GM23248 (cell line): ENCODE measurements at regions not wholly inside any gene's neighbourhood (a gene's known extent, or its start where the extent isn't known, plus 50 kb on each side); places are given as distances from the start of the nearest gene placed in this dataset.

Experiments
- EZH2 ChIP-seq: fragments of 200-600 bp; sonication (generic); IDR thresholded peaks from 2 replicates; pipeline ENCODE4 v1.6.1; 2018; ENCODE audit warnings: antibody characterized with exemption, mild to moderate bottlenecking; ENCODE audit not compliant: insufficient read depth, poor library complexity, severe bottlenecking
- EZH2phosphoT487 ChIP-seq: fragments of 200-600 bp; sonication (generic); IDR thresholded peaks from 2 replicates; pipeline ENCODE4 v1.6.1; 2018; ENCODE audit warnings: antibody characterized with exemption, moderate library complexity, mild to moderate bottlenecking, low read depth; ENCODE audit not compliant: insufficient read depth

DNA sequence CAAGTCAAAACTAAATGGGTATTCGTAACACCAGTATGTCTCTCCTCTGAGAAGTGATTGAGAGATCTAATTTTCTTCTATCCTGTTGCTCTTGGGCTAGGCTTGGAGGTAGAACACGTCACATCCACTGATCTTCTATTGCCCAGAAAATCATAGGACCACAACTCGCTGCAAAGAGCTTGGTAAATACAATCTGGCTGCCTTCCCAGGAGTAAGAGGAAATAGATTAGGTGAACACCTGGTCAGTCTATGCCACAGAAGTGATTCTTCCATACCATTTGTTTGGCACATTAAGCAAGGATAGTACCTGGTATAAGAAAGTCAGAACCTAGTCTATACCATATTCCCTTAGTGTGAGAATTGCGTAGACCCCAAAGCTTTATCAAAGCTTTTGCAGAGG, 129.3 kb upstream of the PHYHIPL start:
- TF ChIP-seq EZH2: no peak
- TF ChIP-seq EZH2phosphoT487: no peak
